HUES64 (cell line): ENCODE measurements at regions not wholly inside any gene's neighbourhood (a gene's known extent, or its start where the extent isn't known, plus 50 kb on each side); places are given as distances from the start of the nearest gene placed in this dataset.

Source experiments
- H3K27ac ChIP-seq: 2 replicates; pipeline ENCODE4 v1.7.0; 2013; ENCODE audit warnings: low read depth, low read length, inconsistent platforms
- H3K27me3 ChIP-seq: 2 replicates; pipeline ENCODE4 v1.6.1; 2013; ENCODE audit warnings: mild to moderate bottlenecking, low read length; ENCODE audit not compliant: insufficient read depth
- H3K36me3 ChIP-seq: 2 replicates; pipeline ENCODE4 v1.6.1; 2013; ENCODE audit warnings: mild to moderate bottlenecking, low read length; ENCODE audit not compliant: insufficient read depth
- H3K4me1 ChIP-seq: 2 replicates; pipeline ENCODE4 v1.6.1; 2013; ENCODE audit warnings: mild to moderate bottlenecking, low read length, moderate library complexity; ENCODE audit not compliant: insufficient read depth
- H3K4me3 ChIP-seq: 2 replicates; pipeline ENCODE4 v1.5.1; 2013; ENCODE audit warnings: mild to moderate bottlenecking, low read length, moderate library complexity
- H3K9ac ChIP-seq: 2 replicates; pipeline ENCODE4 v1.6.1; 2013; ENCODE audit warnings: mild to moderate bottlenecking, low read depth, low read length
- H3K9me3 ChIP-seq: 2 replicates; pipeline ENCODE4 v1.6.1; 2013; ENCODE audit warnings: low read depth, low read length; ENCODE audit not compliant: insufficient read depth
- WGBS: fragments of 150-250, 120-280 bp; methylation state at CpG from one replicate; pipeline ENCODE4 v1.1.7; 2013; ENCODE audit warnings: missing lambda C conversion rate; 5-methylcytosine and 5-hydroxymethylcytosine counted together

GRCh38 chr11:109133159-109133558 is 288.8 kb upstream of the C11orf87 start:
- WGBS: 93% methylated on average over 4 of the region's 4 CpGs
- Histone ChIP-seq H3K27me3 (no peaks in the 10 kb centered on the region; the same call in 1 of the 2 replicates), H3K9me3 (no peaks in the 10 kb centered on the region), H3K9ac (no peak overlapping the region), H3K36me3 (no peaks in the 10 kb centered on the region), H3K27ac (no peak overlapping the region), H3K4me3 (no peak overlapping the region), H3K4me1 (peaks cover 14% of the 10 kb centered on the region; the same call in 1 of the 2 replicates)

- H3K27ac ChIP-seq: no peak overlapping the region
- H3K27me3 ChIP-seq: no peaks in the 10 kb centered on the region; the same call in 1 of the 2 replicates
- no peak overlapping the region for H3K9ac ChIP-seq
- H3K9me3 ChIP-seq: no peaks in the 10 kb centered on the region
- H3K4me3 ChIP-seq: no peak overlapping the region
- 94% methylated on average over 2 of the region's 2 CpGs for WGBS
- peaks cover 8% of the 10 kb centered on the region; the same call in 1 of the 2 replicates for H3K4me1 ChIP-seq
- H3K36me3 ChIP-seq: no peaks in the 10 kb centered on the region
Observed at GRCh38 chr11:109135627-109136026, 286.4 kb upstream of the C11orf87 start.

- Histone ChIP-seq H3K4me1 (no peaks in the 10 kb centered on the region), H3K9ac (no peak overlapping the region), H3K4me3 (no peak overlapping the region), H3K27me3 (no peaks in the 10 kb centered on the region), H3K27ac (no peak overlapping the region), H3K9me3 (no peaks in the 10 kb centered on the region), H3K36me3 (no peaks in the 10 kb centered on the region)
Observed at GRCh38 chr11:109138196-109138595, 283.8 kb upstream of the C11orf87 start.

- H3K4me3 ChIP-seq: no peak overlapping the region
- H3K27ac ChIP-seq: no peak overlapping the region
Observed at GRCh38 chr11:109140426-109140825, 281.6 kb upstream of the C11orf87 start.

GRCh38 chr11:109140857-109141515 is 281.0 kb upstream of the C11orf87 start:
- no peaks in the 10 kb centered on the region for H3K9me3 ChIP-seq

More at GRCh38 chr11:109140426-109140825, 281.6 kb upstream of the C11orf87 start:
- H3K4me1 ChIP-seq: no peaks in the 10 kb centered on the region
- no peaks in the 10 kb centered on the region for H3K36me3 ChIP-seq
- H3K27me3 ChIP-seq: no peaks in the 10 kb centered on the region
- H3K9me3 ChIP-seq: no peaks in the 10 kb centered on the region
- no peak overlapping the region for H3K9ac ChIP-seq

GRCh38 chr11:109145287-109145686 is 276.7 kb upstream of the C11orf87 start:
- Histone ChIP-seq H3K27me3 (no peaks in the 10 kb centered on the region), H3K9ac (no peak overlapping the region), H3K9me3 (no peaks in the 10 kb centered on the region), H3K27ac (no peak overlapping the region), H3K36me3 (no peaks in the 10 kb centered on the region), H3K4me1 (peaks cover under 1% of the 10 kb centered on the region; the same call in 1 of the 2 replicates), H3K4me3 (no peak overlapping the region)
- 92% methylated on average over 14 of the region's 14 CpGs for WGBS

More at GRCh38 chr11:109140857-109141515, 281.0 kb upstream of the C11orf87 start:
- no peak overlapping the region for H3K27ac ChIP-seq
- H3K4me3 ChIP-seq: no peak overlapping the region
- no peaks in the 10 kb centered on the region for H3K27me3 ChIP-seq
- no peak overlapping the region for H3K9ac ChIP-seq
- no peaks in the 10 kb centered on the region for H3K4me1 ChIP-seq
- WGBS: 89% methylated on average over 3 of the region's 3 CpGs
- H3K36me3 ChIP-seq: no peaks in the 10 kb centered on the region

GRCh38 chr11:109147726-109148125 is 274.3 kb upstream of the C11orf87 start:
- no peaks in the 10 kb centered on the region for H3K36me3 ChIP-seq
- H3K4me1 ChIP-seq: peaks cover 5% of the 10 kb centered on the region; the same call in 1 of the 2 replicates
- no peak overlapping the region for H3K27ac ChIP-seq
- H3K9ac ChIP-seq: no peak overlapping the region
- no peak overlapping the region for H3K4me3 ChIP-seq
- H3K27me3 ChIP-seq: no peaks in the 10 kb centered on the region
- H3K9me3 ChIP-seq: no peaks in the 10 kb centered on the region

- peaks cover 5% of the 10 kb centered on the region; the same call in 1 of the 2 replicates for H3K4me1 ChIP-seq
- no peak overlapping the region for H3K27ac ChIP-seq
- 88% methylated on average over 2 of the region's 2 CpGs for WGBS
Observed at GRCh38 chr11:109148669-109149068, 273.3 kb upstream of the C11orf87 start.

GRCh38 chr11:109150581-109150980 is 271.4 kb upstream of the C11orf87 start:
- H3K36me3 ChIP-seq: no peaks in the 10 kb centered on the region
- H3K4me1 ChIP-seq: peaks cover 5% of the 10 kb centered on the region; the same call in 1 of the 2 replicates
- no peak overlapping the region for H3K4me3 ChIP-seq
- WGBS: 72% methylated on average over 2 of the region's 2 CpGs
- no peaks in the 10 kb centered on the region for H3K9me3 ChIP-seq
- H3K9ac ChIP-seq: no peak overlapping the region
- H3K27me3 ChIP-seq: no peaks in the 10 kb centered on the region
- no peak overlapping the region for H3K27ac ChIP-seq

More at GRCh38 chr11:109148669-109149068, 273.3 kb upstream of the C11orf87 start:
- Histone ChIP-seq H3K9ac (no peak overlapping the region), H3K4me3 (no peak overlapping the region), H3K27me3 (no peaks in the 10 kb centered on the region), H3K9me3 (no peaks in the 10 kb centered on the region), H3K36me3 (no peaks in the 10 kb centered on the region)

GRCh38 chr11:109153836-109154235 is 268.2 kb upstream of the C11orf87 start:
- no peak overlapping the region for H3K4me3 ChIP-seq
- no peaks in the 10 kb centered on the region for H3K36me3 ChIP-seq
- H3K9ac ChIP-seq: no peak overlapping the region
- peaks cover 5% of the 10 kb centered on the region; the same call in 1 of the 2 replicates for H3K4me1 ChIP-seq
- H3K27ac ChIP-seq: no peak overlapping the region
- no peaks in the 10 kb centered on the region; the same call in 1 of the 2 replicates for H3K9me3 ChIP-seq
- no peaks in the 10 kb centered on the region for H3K27me3 ChIP-seq

GRCh38 chr11:109155291-109155690 is 266.7 kb upstream of the C11orf87 start:
- no peaks in the 10 kb centered on the region; the same call in 1 of the 2 replicates for H3K9me3 ChIP-seq
- H3K4me1 ChIP-seq: peaks cover 5% of the 10 kb centered on the region; the same call in 1 of the 2 replicates
- H3K9ac ChIP-seq: no peak overlapping the region
- H3K4me3 ChIP-seq: no peak overlapping the region
- no peaks in the 10 kb centered on the region for H3K36me3 ChIP-seq
- H3K27ac ChIP-seq: no peak overlapping the region
- no peaks in the 10 kb centered on the region for H3K27me3 ChIP-seq
